ENCODE measurements at regions not wholly inside any gene's neighbourhood (a gene's known extent, or its start where the extent isn't known, plus 50 kb on each side); places are given as distances from the start of the nearest gene placed in this dataset.

DNA sequence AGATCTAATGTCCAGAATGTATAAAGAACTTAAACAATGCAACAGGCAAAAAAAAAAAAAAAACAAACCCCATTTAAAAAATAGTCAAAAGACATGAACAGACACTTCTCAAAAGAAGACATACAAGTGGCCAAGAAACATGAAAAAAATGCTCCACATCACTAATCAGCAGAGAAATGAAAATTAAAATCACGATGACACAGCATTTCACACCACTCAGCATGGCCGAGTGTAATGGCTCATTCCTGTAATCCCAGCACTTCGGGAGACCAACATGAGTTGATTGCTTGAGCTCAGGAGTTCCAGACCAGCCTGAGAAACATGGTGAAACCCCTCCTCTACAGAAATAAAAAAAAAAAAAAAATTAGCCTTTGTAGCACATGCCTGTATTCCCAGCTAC lies 701.4 kb upstream of the NRSN1 start:
- Histone ChIP-seq H3K4me1 (ENCODE audit: control insufficient read depth, insufficient read depth, low read depth, low read length) (no peaks in the 10 kb centered on the region), H2BK15ac (ENCODE audit: low read depth, poor library complexity, severe bottlenecking) (no peak overlapping the region), H3K4ac (ENCODE audit: low read depth in 1 of 2, low read length in 2 of 2) (no peak overlapping the region), H3K4me3 (ENCODE audit: insufficient read depth in 1 of 2, low read depth in 1 of 2, low read length in 2 of 2) (no peak overlapping the region), H3K27ac (ENCODE audit: low read length, poor library complexity, severe bottlenecking) (no peak overlapping the region), H3K23ac (ENCODE audit: low read length in 2 of 2) (no peak overlapping the region), H4K8ac (ENCODE audit: low read length) (no peak overlapping the region), H3K36me3 (ENCODE audit: control insufficient read depth in 1 of 2, insufficient read depth in 2 of 2, low read depth in 1 of 2, low read length in 2 of 2) (no peaks in the 10 kb centered on the region), H2BK120ac (ENCODE audit: low read depth, low read length) (no peak overlapping the region), H4K91ac (ENCODE audit: low read length) (no peak overlapping the region), H2BK5ac (ENCODE audit: low read depth, low read length, poor library complexity, severe bottlenecking) (no peak overlapping the region), H2AFZ (ENCODE audit: low read depth, low read length) (no peak overlapping the region), H3K79me1 (replicated peaks; ENCODE audit: low read length, poor library complexity, severe bottlenecking) (no peaks in the 10 kb centered on the region), H3K9ac (ENCODE audit: low read length) (no peak overlapping the region), H2AK5ac (ENCODE audit: low read length, severe bottlenecking) (no peak overlapping the region), H3K14ac (ENCODE audit: low read length in 2 of 2) (no peak overlapping the region), H3K18ac (ENCODE audit: low read depth in 1 of 2, low read length in 2 of 2) (no peak overlapping the region), H2BK12ac (ENCODE audit: low read length in 2 of 2) (no peak overlapping the region), H3K27me3 (ENCODE audit: control insufficient read depth in 1 of 2, insufficient read depth in 1 of 2, low read length in 2 of 2) (no peaks in the 10 kb centered on the region), H3K9me3 (ENCODE audit: control insufficient read depth, low read length) (no peaks in the 10 kb centered on the region), H3K4me2 (ENCODE audit: low read length, poor library complexity, severe bottlenecking) (no peak overlapping the region)
- WGBS = 81% methylated on average over 3 of the region's 3 CpGs
- no peak for DNase-seq

- H3K4me1 ChIP-seq (ENCODE audit: control insufficient read depth, insufficient read depth, low read depth, low read length) = no peaks in the 10 kb centered on the region
- no peaks in the 10 kb centered on the region for H3K79me1 ChIP-seq (replicated peaks; ENCODE audit: low read length, poor library complexity, severe bottlenecking)
- no peak overlapping the region for H3K14ac ChIP-seq (ENCODE audit: low read length in 2 of 2)
- no peak overlapping the region for H2BK5ac ChIP-seq (ENCODE audit: low read depth, low read length, poor library complexity, severe bottlenecking)
- H4K8ac ChIP-seq (ENCODE audit: low read length) = no peak overlapping the region
- no peak overlapping the region for H3K27ac ChIP-seq (ENCODE audit: low read length, poor library complexity, severe bottlenecking)
- H2BK12ac ChIP-seq (ENCODE audit: low read length in 2 of 2) = no peak overlapping the region
- H3K4me3 ChIP-seq (ENCODE audit: insufficient read depth in 1 of 2, low read depth in 1 of 2, low read length in 2 of 2) = no peak overlapping the region
- H3K36me3 ChIP-seq (ENCODE audit: control insufficient read depth in 1 of 2, insufficient read depth in 2 of 2, low read depth in 1 of 2, low read length in 2 of 2) = no peaks in the 10 kb centered on the region
- H3K18ac ChIP-seq (ENCODE audit: low read depth in 1 of 2, low read length in 2 of 2) = no peak overlapping the region
- no peak overlapping the region for H3K4me2 ChIP-seq (ENCODE audit: low read length, poor library complexity, severe bottlenecking)
- 100% methylated on average over 1 of the region's 2 CpGs for WGBS
- no peaks in the 10 kb centered on the region for H3K27me3 ChIP-seq (ENCODE audit: control insufficient read depth in 1 of 2, insufficient read depth in 1 of 2, low read length in 2 of 2)
- H3K4ac ChIP-seq (ENCODE audit: low read depth in 1 of 2, low read length in 2 of 2) = no peak overlapping the region
- no peak overlapping the region for H3K23ac ChIP-seq (ENCODE audit: low read length in 2 of 2)
- H4K91ac ChIP-seq (ENCODE audit: low read length) = no peak overlapping the region
- H2BK15ac ChIP-seq (ENCODE audit: low read depth, poor library complexity, severe bottlenecking) = no peak overlapping the region
- no peak overlapping the region for H2AK5ac ChIP-seq (ENCODE audit: low read length, severe bottlenecking)
- H3K9me3 ChIP-seq (ENCODE audit: control insufficient read depth, low read length) = no peaks in the 10 kb centered on the region
- H2AFZ ChIP-seq (ENCODE audit: low read depth, low read length) = no peak overlapping the region
- no peak for DNase-seq
- H2BK120ac ChIP-seq (ENCODE audit: low read depth, low read length) = no peak overlapping the region
- H3K9ac ChIP-seq (ENCODE audit: low read length) = no peak overlapping the region
Observed at GRCh38 chr6:23435126-23435525, 690.9 kb upstream of the NRSN1 start.

DNA sequence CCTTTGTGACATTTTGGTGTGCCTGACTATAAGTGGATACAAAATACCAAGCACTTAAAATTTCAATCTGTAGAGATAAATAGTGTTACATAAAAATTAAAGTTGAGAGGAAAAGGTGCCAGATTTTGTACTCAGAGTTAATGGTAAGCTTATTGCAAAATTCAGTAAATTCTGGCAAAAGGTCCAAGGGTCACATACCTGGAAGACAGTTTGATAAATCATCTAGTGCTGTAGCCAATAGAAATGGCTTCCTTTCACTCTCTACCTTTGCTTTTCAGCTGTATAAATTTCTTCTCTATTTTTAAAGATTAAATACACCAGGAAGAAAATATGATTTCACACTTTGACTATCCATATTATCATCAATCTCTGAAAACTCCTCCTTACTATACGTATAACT lies 690.2 kb upstream of the NRSN1 start:
- Histone ChIP-seq H3K36me3 (ENCODE audit: control insufficient read depth in 1 of 2, insufficient read depth in 2 of 2, low read depth in 1 of 2, low read length in 2 of 2) (no peaks in the 10 kb centered on the region), H3K27me3 (ENCODE audit: control insufficient read depth in 1 of 2, insufficient read depth in 1 of 2, low read length in 2 of 2) (no peaks in the 10 kb centered on the region), H4K8ac (ENCODE audit: low read length) (no peak overlapping the region), H3K9me3 (ENCODE audit: control insufficient read depth, low read length) (no peaks in the 10 kb centered on the region), H3K27ac (ENCODE audit: low read length, poor library complexity, severe bottlenecking) (no peak overlapping the region), H3K23ac (ENCODE audit: low read length in 2 of 2) (no peak overlapping the region), H2BK12ac (ENCODE audit: low read length in 2 of 2) (no peak overlapping the region), H3K14ac (ENCODE audit: low read length in 2 of 2) (no peak overlapping the region), H3K9ac (ENCODE audit: low read length) (no peak overlapping the region), H2BK15ac (ENCODE audit: low read depth, poor library complexity, severe bottlenecking) (no peak overlapping the region), H3K79me1 (replicated peaks; ENCODE audit: low read length, poor library complexity, severe bottlenecking) (no peaks in the 10 kb centered on the region), H3K4me1 (ENCODE audit: control insufficient read depth, insufficient read depth, low read depth, low read length) (no peaks in the 10 kb centered on the region), H3K4me2 (ENCODE audit: low read length, poor library complexity, severe bottlenecking) (no peak overlapping the region), H2AK5ac (ENCODE audit: low read length, severe bottlenecking) (no peak overlapping the region), H3K18ac (ENCODE audit: low read depth in 1 of 2, low read length in 2 of 2) (no peak overlapping the region), H2AFZ (ENCODE audit: low read depth, low read length) (no peak overlapping the region), H3K4me3 (ENCODE audit: insufficient read depth in 1 of 2, low read depth in 1 of 2, low read length in 2 of 2) (no peak overlapping the region), H2BK120ac (ENCODE audit: low read depth, low read length) (no peak overlapping the region), H2BK5ac (ENCODE audit: low read depth, low read length, poor library complexity, severe bottlenecking) (no peak overlapping the region), H4K91ac (ENCODE audit: low read length) (no peak overlapping the region), H3K4ac (ENCODE audit: low read depth in 1 of 2, low read length in 2 of 2) (no peak overlapping the region)
- no peak for DNase-seq
- 91% methylated on average over 1 of the region's 1 CpG for WGBS

- Histone ChIP-seq H3K9me3 (ENCODE audit: control insufficient read depth, low read length) (no peaks in the 10 kb centered on the region), H2AK5ac (ENCODE audit: low read length, severe bottlenecking) (no peak overlapping the region), H4K8ac (ENCODE audit: low read length) (no peak overlapping the region), H2AFZ (ENCODE audit: low read depth, low read length) (no peak overlapping the region), H2BK12ac (ENCODE audit: low read length in 2 of 2) (no peak overlapping the region), H3K27me3 (ENCODE audit: control insufficient read depth in 1 of 2, insufficient read depth in 1 of 2, low read length in 2 of 2) (no peaks in the 10 kb centered on the region), H4K91ac (ENCODE audit: low read length) (no peak overlapping the region), H3K79me1 (replicated peaks; ENCODE audit: low read length, poor library complexity, severe bottlenecking) (no peaks in the 10 kb centered on the region), H3K27ac (ENCODE audit: low read length, poor library complexity, severe bottlenecking) (no peak overlapping the region), H3K36me3 (ENCODE audit: control insufficient read depth in 1 of 2, insufficient read depth in 2 of 2, low read depth in 1 of 2, low read length in 2 of 2) (no peaks in the 10 kb centered on the region), H2BK15ac (ENCODE audit: low read depth, poor library complexity, severe bottlenecking) (no peak overlapping the region), H3K18ac (ENCODE audit: low read depth in 1 of 2, low read length in 2 of 2) (no peak overlapping the region), H3K23ac (ENCODE audit: low read length in 2 of 2) (no peak overlapping the region), H3K9ac (ENCODE audit: low read length) (no peak overlapping the region), H3K4ac (ENCODE audit: low read depth in 1 of 2, low read length in 2 of 2) (no peak overlapping the region), H2BK120ac (ENCODE audit: low read depth, low read length) (no peak overlapping the region), H3K4me3 (ENCODE audit: insufficient read depth in 1 of 2, low read depth in 1 of 2, low read length in 2 of 2) (no peak overlapping the region), H3K14ac (ENCODE audit: low read length in 2 of 2) (no peak overlapping the region), H3K4me2 (ENCODE audit: low read length, poor library complexity, severe bottlenecking) (no peak overlapping the region), H3K4me1 (ENCODE audit: control insufficient read depth, insufficient read depth, low read depth, low read length) (no peaks in the 10 kb centered on the region), H2BK5ac (ENCODE audit: low read depth, low read length, poor library complexity, severe bottlenecking) (no peak overlapping the region)
- 94% methylated on average over 3 of the region's 3 CpGs for WGBS
- no peak for DNase-seq
Observed at GRCh38 chr6:23441808-23442461, 684.1 kb upstream of the NRSN1 start.
